Psoas muscle (tissue), 7 donors: ENCODE measurements at regions not wholly inside any gene's neighbourhood (a gene's known extent, or its start where the extent isn't known, plus 50 kb on each side); places are given as distances from the start of the nearest gene placed in this dataset.
"Not testable (repeated sequence)": the region's sequence is repeated elsewhere in the genome, so short reads cannot be mapped to it uniquely, and the experiment has no call there.

ENCODE experiments used
- ATAC-seq, 4 donors: fragments of 200-7000 bp; cut with Tn5 transposase; one replicate each; pipeline ENCODE4 v1.9.1; 2020; ENCODE audit warnings: moderate library complexity in 3 of 4, mild to moderate bottlenecking in 2 of 4
- DNase-seq, 2 donors: peaks; one replicate each; pipeline ENCODE4 v3.0.0-alpha.2; 2020
- H3K27ac ChIP-seq: fragments of 200-600 bp; one replicate; pipeline ENCODE4 v1.8.0; 2022
- H3K27me3 ChIP-seq, 3 donors: fragments of 200-600 bp in 1 of 3; one replicate each; pipeline versions ENCODE4 v1.6.1 to v1.8.0; 2013 to 2022; ENCODE audit warnings: low read length in 2 of 3, mild to moderate bottlenecking in 2 of 3, moderate library complexity in 1 of 3; ENCODE audit not compliant: insufficient read depth in 3 of 3
- H3K36me3 ChIP-seq, 2 donors: fragments of 200-600 bp in 1 of 2; one replicate each; pipeline versions ENCODE4 v1.6.1 to v1.8.0; 2013 to 2022; ENCODE audit warnings: low read depth in 1 of 2, mild to moderate bottlenecking in 1 of 2, moderate library complexity in 1 of 2; ENCODE audit not compliant: insufficient read depth in 1 of 2
- H3K4me1 ChIP-seq: fragments of 200-600 bp; one replicate; pipeline ENCODE4 v1.8.0; 2022
- H3K4me3 ChIP-seq: fragments of 200-600 bp; one replicate; pipeline ENCODE4 v1.8.0; 2022; ENCODE audit warnings: mild to moderate bottlenecking
- H3K9me3 ChIP-seq: fragments of 200-600 bp; one replicate; pipeline ENCODE4 v1.8.0; 2022
- WGBS, 3 donors: extraction: QIAGEN DNeasy Blood & Tissue Kit; methylation state at CpG; one replicate each; pipeline versions ENCODE4 v1.1.6 to v1.1.7; 2013; 5-methylcytosine and 5-hydroxymethylcytosine counted together
- intact Hi-C, 2 donors: fragments of 100-400 bp; cut with DNase I; formaldehyde crosslinking; loops; one replicate each; pipeline versions ENCODE4 v1.11.0 to v1.14.2; 2022
- TF ChIP-seq, protein P1 (sequence below): fragments of 200-600 bp; IDR thresholded peaks from one replicate; pipeline ENCODE4 v1.8.0; 2022; ENCODE audit warnings: antibody characterized with exemption
- donor health status: healthy with polysubstance abuse.
- donor health status: DM: no; HTN: no; CAD: no; lungs with moderate emphysema.
- donor health status: Bipolar disorder and iron deficiency.
- donor health status: healthy.
- donor health status: DM: yes; HTN: yes; CAD: no.
- donor health status: DM: no; HTN: no; CAD: no.
- donor health status: DM: yes; HTN: yes; CAD: no.

DNA sequence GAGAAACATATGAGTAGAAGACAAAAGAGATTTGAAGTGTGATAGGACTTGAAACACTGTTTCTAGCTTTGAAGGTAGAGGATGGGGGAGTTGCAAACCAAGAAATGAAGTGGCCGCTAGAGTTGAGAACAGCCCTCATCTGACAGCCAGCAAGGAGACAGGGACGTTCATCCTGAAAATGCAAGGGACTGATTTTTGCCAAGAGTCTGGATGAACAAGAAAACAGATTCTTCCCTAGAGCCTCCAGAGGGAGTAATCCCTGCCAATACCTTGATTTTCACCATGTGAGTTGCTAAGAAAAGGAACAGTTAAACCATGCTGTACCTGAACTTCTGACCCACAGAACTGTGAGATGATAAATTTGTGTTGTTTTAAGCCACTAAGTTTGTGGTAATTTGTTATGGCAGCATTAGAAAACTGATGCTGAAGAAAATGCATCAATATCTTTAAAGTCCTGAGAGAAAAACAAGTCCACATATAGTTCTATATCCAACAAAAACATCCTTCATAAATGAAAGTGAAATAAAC, 154.0 kb upstream of the ADAMTSL1 start:
- Histone ChIP-seq H3K36me3 (no peaks in the 10 kb centered on the region), H3K4me1 (no peaks in the 10 kb centered on the region), H3K27ac (no peak overlapping the region), H3K4me3 (no peak overlapping the region), H3K27me3 (no peaks in the 10 kb centered on the region), H3K9me3 (no peaks in the 10 kb centered on the region)
- 38 to 47% (median 45%) methylated on average over 2 of the region's 2 CpGs for WGBS, 3 donors
- no peak for ATAC-seq
- intact Hi-C loops, result loop anchor here in 1 of 2 donors (10.0 kb wide), 1 partner anchor 55 kb away; no protein-coding TSS in a partner anchor
- TF ChIP-seq, protein P1, sequence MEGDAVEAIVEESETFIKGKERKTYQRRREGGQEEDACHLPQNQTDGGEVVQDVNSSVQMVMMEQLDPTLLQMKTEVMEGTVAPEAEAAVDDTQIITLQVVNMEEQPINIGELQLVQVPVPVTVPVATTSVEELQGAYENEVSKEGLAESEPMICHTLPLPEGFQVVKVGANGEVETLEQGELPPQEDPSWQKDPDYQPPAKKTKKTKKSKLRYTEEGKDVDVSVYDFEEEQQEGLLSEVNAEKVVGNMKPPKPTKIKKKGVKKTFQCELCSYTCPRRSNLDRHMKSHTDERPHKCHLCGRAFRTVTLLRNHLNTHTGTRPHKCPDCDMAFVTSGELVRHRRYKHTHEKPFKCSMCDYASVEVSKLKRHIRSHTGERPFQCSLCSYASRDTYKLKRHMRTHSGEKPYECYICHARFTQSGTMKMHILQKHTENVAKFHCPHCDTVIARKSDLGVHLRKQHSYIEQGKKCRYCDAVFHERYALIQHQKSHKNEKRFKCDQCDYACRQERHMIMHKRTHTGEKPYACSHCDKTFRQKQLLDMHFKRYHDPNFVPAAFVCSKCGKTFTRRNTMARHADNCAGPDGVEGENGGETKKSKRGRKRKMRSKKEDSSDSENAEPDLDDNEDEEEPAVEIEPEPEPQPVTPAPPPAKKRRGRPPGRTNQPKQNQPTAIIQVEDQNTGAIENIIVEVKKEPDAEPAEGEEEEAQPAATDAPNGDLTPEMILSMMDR, result no peak
- no peak for DNase-seq

DNA sequence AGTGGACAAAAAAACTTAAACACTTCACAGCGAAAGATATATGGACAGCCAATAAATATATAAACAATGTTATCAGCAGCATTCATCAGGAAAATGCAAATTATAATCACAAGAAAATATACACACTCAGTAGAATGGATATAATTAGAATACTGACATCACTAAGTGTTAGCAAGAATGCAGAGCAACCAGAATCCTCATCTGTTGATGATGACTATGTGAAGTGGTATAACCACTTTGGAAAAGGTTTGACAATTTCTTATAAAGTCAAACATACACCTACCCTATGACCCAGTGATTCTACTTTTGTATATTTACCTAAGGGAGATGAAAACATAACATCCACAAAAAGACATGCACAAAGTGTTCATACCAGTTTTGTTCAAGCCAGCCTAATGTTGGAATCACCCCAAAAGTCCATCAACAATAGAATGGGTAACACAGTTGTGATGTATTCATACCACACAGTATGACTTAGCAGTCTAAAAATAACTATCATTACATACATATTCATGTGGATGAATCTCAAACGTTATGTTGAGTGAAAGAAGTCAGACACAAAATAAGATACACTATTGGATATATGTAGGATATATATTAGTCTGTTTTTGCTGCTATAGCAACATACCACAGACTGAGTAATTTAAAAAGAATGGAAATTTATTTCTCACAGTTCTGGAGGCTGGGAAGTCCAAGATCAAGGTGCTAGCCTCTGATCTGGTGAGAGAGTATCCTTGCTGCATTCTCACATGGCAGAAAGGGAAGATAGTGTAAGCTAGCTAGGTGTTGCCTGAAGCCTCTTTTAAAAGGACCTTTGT, 148.8 kb upstream of the ADAMTSL1 start:
- Histone ChIP-seq H3K27ac (no peak overlapping the region), H3K36me3 (no peaks in the 10 kb centered on the region), H3K27me3 (peaks cover 0 to under 1% (median 0%) of the 10 kb centered on the region in 3 donors), H3K9me3 (no peaks in the 10 kb centered on the region), H3K4me3 (no peak overlapping the region), H3K4me1 (no peaks in the 10 kb centered on the region)
- DNase-seq (no peak), ATAC-seq (no peak)
- WGBS, 3 donors, result 77 to 83% (median 78%) methylated on average over 2 of the region's 2 CpGs
- TF ChIP-seq, protein P1, result no peak
- intact Hi-C loops, result no loop called here

GRCh38 chr9:18325746-18326011, 148.3 kb upstream of the ADAMTSL1 start:
- H3K4me3 ChIP-seq, H3K27ac ChIP-seq, H3K9me3 ChIP-seq, intact Hi-C loops, H3K36me3 ChIP-seq, H3K4me1 ChIP-seq, DNase-seq, ATAC-seq, H3K27me3 ChIP-seq: not testable (repeated sequence)
- 94 to 95% (median 95%) methylated on average over 7 of the region's 7 CpGs for WGBS, 3 donors

DNA sequence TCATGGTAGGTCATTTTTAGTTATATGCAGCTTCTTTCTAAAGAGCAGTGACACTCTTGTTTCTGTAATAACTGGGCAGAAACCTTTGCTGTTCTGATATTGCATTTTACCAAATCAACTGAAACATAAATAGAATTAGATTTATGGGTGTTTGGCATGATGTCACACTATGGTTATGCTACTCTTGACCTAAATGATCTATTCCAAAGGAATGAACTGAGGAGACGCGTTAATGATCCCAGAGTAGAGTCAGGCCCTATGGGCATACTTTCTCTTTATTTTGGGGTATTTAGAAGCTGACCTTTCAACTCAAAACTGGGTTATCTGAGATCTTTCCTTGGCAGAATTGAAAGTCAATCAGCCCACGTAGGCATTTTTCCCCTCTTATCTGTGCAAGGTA, 146.8 kb upstream of the ADAMTSL1 start:
- Histone ChIP-seq H3K27me3 (peaks cover 0 to 2% (median 0%) of the 10 kb centered on the region in 3 donors), H3K27ac (no peak overlapping the region), H3K9me3 (no peaks in the 10 kb centered on the region), H3K4me3 (no peak overlapping the region), H3K4me1 (no peaks in the 10 kb centered on the region), H3K36me3 (no peaks in the 10 kb centered on the region)
- ATAC-seq, result no peak
- intact Hi-C loops, result no loop called here
- DNase-seq, result no peak
- TF ChIP-seq, protein P1, result no peak
- 68 to 71% (median 71%) methylated on average over 3 of the region's 3 CpGs for WGBS, 3 donors

DNA sequence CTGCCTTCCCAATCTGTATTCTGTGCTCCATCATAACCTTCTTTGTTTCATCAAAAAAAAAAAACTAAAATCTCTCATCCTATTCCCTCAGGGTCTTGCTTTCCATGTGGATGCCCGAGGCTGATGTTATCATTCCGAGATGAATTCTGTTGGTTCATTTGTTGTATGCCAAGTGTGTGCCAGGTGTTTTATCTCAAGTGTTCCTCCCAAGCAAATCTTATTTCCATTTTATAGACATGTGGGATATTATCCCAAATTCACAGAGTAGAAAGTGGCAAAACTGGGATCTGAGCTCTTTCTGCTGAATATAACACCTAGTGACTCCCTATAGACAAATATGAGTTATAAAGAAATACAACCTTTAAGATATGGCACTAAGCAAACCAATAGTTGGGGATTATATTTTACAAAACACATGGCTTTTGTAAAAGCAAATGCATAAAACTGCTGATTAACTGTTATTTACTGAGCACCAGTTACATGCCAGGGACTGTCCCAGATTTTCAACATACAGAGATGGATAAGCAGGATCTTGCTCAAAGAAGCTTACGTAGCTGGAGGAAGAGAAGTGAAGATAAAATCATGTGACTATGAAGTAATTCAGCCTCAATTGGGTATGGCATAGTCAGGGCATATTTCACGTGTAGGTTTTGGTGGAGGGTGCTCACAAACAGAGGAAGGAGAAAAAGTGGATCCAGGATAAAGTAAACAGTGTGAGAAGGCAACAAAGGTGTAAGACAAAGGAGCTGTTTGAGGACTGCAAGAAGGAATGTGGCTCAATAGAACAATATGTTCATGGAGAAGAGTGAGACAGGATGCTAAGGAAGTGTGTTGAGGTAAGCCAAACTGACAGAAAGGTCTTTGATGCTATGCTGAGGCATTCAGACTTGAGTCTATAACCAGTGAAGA, 143.3 kb upstream of the ADAMTSL1 start:
- Histone ChIP-seq H3K4me1 (no peaks in the 10 kb centered on the region), H3K27ac (no peak overlapping the region), H3K27me3 (peaks cover 0 to 2% (median 0%) of the 10 kb centered on the region in 3 donors), H3K36me3 (no peaks in the 10 kb centered on the region), H3K4me3 (no peak overlapping the region), H3K9me3 (no peaks in the 10 kb centered on the region)
- TF ChIP-seq, protein P1, result no peak
- DNase-seq (no peak), ATAC-seq (no peak)
- 53 to 64% (median 56%) methylated on average over 4 of the region's 4 CpGs for WGBS, 3 donors
- intact Hi-C loops, result no loop called here
